Stimulated activated CD8-positive, alpha-beta memory T cell treated with anti-CD3 and anti-CD28 coated beads, Interleukin-4, amount 100 ng/mL, for 1 hour (primary cell): ENCODE measurements at regions not wholly inside any gene's neighbourhood (a gene's known extent, or its start where the extent isn't known, plus 50 kb on each side); places are given as distances from the start of the nearest gene placed in this dataset.

Experiments
- DNase-seq, 2 donors: peaks; one replicate each; pipeline ENCODE4 v3.0.0-alpha.2; 2020; ENCODE audit warnings: low read depth in 2 of 2, low spot score in 1 of 2

GRCh38 chr12:67116134-67116533 lies 153.0 kb upstream of the CAND1 start:
- no peak for DNase-seq

GRCh38 chr12:67122584-67122983 lies 146.6 kb upstream of the CAND1 start:
- no peak for DNase-seq

DNA sequence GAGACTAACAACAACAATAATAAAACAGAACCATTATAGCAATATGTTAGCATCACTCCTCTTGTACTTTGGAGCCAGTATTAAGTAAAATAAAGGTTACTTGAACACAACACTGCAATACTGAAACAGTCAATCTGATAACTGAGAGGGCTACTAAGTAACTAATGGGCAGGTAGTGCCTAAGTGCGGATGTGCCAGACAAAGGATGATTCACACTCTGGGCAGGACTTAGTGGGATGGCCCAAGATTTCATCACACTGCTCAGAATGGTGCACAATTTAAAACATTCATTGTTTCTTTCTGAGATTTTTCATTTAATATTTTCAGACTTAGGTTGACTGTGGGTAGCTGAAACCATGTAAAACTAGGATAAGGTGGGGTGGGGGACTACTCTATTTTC lies 131.9 kb upstream of the CAND1 start:
- DNase-seq = no peak

DNA sequence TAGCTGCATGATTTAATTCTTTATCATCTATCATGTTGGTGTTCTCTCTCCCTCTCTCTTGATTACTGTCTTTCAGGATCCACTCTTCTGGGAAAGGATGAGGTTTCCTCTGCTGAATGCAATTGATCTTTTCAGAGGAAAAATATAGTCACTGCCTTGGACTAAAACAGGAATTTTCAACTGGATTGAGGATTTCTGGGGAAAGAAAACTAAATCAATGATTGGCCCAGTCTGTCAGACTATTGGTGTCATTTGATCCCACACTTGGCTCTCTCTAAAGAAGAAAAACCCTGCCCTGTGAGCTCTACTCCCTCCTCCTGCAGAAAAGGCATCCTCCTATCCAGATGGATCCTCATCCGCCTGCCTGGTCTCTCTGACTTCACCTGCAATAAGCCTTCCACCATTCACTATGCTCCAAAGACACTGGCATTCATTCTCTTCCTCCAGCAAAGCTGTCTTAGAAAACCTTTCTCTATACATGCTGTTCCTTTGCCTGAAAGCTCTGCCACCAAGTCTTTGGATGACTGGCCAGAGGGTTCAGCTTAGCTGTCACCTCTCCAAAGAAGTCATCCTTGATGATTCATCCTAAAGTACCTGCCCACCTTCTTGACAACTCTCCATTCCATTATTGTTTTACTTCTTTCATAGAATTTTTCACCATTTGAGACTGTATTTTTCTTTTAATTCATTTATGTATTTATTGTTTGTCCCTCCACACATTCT lies 127.7 kb upstream of the CAND1 start:
- no peak for DNase-seq

- no peak for DNase-seq
Observed at GRCh38 chr12:67145692-67146091, 123.5 kb upstream of the CAND1 start.

DNA sequence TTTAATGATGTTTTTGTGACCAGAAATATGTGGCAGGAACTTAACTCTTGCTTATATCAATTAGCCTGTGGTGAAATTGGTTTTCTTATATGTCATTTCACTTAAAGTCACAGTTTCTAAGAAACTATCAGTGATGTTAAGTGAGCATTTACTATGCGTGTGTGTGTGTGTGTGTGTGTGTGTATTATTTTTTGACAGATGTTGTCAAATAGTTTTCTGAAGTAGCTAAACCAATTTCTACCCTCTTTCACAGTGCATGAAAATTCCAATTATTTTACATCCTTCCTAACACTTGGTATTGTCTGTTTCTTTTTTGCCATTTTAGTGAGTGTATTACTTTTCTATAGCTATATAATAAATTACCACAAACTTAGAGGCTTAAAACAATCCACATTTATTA lies 122.1 kb upstream of the CAND1 start:
- no peak for DNase-seq

- DNase-seq = no peak
Observed at GRCh38 chr12:67147447-67147846, 121.7 kb upstream of the CAND1 start.

- no peak for DNase-seq
Observed at GRCh38 chr12:67148265-67148664, 120.9 kb upstream of the CAND1 start.

GRCh38 chr12:67151886-67152285 lies 117.3 kb upstream of the CAND1 start:
- DNase-seq = no peak

DNA sequence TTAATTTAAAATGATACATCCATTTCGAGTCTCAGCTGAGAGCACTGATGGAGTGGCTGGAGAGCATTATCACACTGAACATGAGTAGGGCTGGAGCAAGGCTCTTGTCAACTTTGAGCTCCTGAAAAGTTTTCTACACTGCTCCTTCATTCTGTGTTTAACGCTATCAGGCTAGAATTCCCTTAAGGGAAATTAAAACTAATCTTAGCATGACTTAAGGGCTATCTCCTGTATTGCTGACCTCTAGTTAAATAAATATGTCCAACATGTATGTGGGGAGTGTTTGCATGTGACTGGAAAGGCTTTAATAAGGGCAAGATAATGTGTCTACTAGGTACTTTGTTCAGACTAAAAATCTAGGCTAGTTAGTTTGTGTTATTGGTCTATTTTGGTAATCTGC lies 116.7 kb upstream of the CAND1 start:
- DNase-seq = no peak

- DNase-seq = no peak
Observed at GRCh38 chr12:67154901-67155300, 114.3 kb upstream of the CAND1 start.

- DNase-seq = no peak
Observed at GRCh38 chr12:67155863-67156262, 113.3 kb upstream of the CAND1 start.

GRCh38 chr12:67161322-67161918 lies 107.7 kb upstream of the CAND1 start:
- no peak for DNase-seq

DNA sequence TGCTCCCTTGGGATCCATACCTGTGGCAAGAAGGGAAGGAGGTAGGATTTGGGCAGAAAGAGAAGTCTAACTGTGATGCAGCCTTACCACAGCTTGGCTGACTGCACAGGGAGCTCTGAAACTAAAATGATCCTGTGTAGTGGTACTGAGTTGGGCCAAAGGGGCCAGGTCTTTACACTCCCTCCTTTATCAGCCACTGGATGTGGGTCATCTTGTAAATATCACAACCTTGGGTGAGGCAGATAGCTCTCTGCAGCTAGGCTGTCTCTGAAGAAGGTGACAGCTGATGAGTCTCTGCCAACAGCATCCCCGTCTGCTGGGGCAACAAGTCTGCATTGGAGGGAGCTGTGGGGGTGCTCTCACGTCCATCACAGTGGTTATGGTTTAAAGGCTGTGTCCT lies 95.9 kb upstream of the CAND1 start:
- no peak for DNase-seq

GRCh38 chr12:67182551-67182950 lies 86.6 kb upstream of the CAND1 start:
- no peak for DNase-seq

- DNase-seq = no peak
Observed at GRCh38 chr12:67193704-67194103, 75.5 kb upstream of the CAND1 start.

- DNase-seq = no peak
Observed at GRCh38 chr12:67200386-67200785, 68.8 kb upstream of the CAND1 start.

DNA sequence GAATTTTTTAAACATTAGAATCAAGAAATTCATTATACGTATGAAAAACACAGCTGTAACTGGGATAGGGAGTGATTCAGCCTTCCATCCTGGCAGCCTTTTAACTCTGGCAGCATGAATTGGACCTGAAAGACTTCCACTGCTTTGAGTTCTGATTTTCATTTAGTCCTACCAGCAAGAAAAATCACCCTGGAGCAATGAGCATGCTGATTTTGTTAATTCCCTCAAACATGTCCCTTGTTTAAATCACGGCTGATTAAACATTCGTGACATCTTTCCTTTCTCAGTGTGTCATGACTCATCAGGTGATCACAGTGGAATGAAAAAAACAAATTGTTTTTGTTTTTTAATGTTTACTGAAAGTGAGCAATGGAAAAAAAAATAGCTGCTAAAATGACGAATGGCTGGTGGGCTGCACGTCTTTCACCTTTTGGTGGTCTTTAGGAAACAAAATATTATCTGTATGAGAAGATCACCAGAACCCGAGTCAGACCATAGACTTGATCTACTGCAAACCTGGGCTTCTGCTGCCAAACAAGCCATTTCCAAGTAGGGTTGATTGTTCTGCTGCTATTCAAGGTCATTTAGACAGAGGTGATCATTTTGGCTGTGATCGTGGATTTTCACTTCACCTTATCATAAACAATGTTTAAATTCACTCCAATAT lies 67.0 kb upstream of the CAND1 start:
- no peak for DNase-seq

DNA sequence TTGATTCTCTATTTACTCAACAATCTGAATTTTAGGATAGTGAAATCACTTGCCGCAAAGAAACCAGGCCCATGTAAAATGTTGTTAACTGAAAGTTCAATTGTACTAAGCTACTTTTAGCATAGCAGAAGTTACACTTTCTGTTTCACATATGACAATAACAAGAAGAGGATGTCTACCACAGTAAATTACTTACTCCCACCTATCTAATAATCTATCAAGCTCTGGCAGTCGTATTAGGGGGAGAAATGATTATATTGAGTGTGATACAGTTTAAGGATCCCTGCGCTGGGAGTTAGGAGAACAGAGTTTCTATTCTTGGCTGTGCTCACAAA lies 66.5 kb upstream of the CAND1 start:
- DNase-seq = no peak

- no peak for DNase-seq
Observed at GRCh38 chr12:67208281-67209067, 60.7 kb upstream of the CAND1 start.

DNA sequence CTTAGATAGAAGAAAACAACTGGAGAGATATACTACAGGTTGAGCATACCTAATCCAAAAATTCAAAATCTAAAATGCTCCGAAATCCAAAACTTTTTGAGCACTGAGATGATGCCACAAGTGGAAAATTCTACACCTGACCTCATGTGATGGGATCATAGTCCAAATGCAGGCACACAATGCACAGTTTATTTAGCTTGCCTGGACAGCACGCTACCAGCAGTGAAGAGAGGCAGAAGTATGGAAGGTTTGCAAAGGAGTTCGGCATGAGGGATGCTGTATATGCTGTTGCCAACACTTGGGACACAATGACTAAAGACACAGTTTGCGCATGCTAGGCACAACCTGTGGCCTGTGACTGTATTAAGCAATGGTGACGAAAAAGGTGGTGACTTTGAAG lies 58.1 kb upstream of the CAND1 start:
- no peak for DNase-seq

GRCh38 chr12:67211494-67211893 lies 57.7 kb upstream of the CAND1 start:
- DNase-seq = no peak
